H54 (cell line): ENCODE measurements at regions not wholly inside any gene's neighbourhood (a gene's known extent, or its start where the extent isn't known, plus 50 kb on each side); places are given as distances from the start of the nearest gene placed in this dataset.
"Not testable (repeated sequence)": the region's sequence is repeated elsewhere in the genome, so short reads cannot be mapped to it uniquely, and the experiment has no call there.

ENCODE experiments used
- DNase-seq: peaks from one replicate; pipeline ENCODE4 v3.0.0; 2011; ENCODE audit warnings: low spot score, mixed read lengths; ENCODE audit not compliant: insufficient read length
- FAIRE-seq: peaks from 3 replicates; lab custom pipeline; 2011; peaks lifted over from hg19 to GRCh38; lab: Jason Lieb, UNC
- POLR2A ChIP-seq: IDR thresholded peaks from 2 replicates; pipeline ENCODE4 v1.6.1; 2011; ENCODE audit warnings: low read depth, mild to moderate bottlenecking, low read length

DNA sequence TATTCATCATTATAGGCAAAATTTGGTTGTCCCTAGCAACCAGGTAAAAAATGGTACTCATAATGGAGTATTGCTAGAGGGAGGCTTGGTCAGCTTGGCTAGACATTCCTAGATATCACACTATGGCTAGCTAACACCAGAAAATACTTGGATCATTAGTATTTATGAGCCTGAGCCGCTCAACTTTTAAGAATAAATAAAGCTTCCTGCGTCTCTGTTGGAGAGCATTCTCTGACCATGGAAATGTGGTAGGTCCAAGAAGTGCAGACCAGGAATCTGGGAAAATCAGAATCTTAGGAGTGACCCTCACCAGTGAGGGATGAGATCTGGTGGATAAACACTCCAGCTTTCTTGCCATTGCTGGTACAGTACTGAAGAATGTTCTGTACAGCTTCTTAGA is 157.6 kb upstream of the AGR3 start:
- no peak for DNase-seq
- FAIRE-seq = no peak
- no peak for TF ChIP-seq POLR2A

DNA sequence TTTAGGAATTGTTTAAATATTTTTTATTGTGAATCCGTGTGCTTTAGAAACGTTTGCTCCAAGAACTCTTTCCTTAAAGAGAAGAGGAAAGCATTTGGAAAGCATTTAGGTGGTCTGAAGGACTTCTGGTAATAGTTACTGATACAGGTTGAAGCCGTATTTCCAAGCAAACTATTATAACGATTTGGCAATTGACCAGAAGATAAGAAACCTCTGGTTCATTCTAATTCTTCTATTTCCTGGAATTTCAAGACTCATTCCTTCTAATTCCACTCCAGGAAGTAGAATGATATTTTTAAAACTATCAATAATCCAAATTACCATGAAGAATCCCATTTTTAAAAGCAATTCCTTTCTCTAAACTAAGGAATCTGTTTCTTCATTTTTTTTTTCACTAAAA is 158.9 kb upstream of the AGR3 start:
- FAIRE-seq (no peak), DNase-seq (no peak)
- no peak for TF ChIP-seq POLR2A

DNA sequence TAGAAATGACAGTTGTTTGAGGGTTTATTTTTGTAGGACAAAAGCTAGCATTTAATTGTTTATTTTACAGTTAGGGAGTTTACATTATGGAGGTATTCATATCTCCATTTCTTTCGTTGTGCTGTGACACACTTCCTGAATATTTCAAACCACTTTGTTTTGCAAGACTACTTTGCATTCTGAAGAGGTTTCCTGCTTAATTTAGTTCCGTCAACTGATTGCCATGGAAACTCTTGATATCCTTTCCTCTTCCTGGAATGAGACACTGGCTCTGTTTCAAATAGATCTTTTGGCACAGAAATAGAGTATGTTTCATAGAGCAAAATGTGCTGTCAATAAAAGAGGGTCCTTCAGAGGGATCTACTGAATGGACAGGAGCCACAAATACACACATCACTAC is 159.5 kb upstream of the AGR3 start:
- FAIRE-seq (peak; percentile 85), DNase-seq (peak; percentile 13)
- TF ChIP-seq POLR2A = no peak

DNA sequence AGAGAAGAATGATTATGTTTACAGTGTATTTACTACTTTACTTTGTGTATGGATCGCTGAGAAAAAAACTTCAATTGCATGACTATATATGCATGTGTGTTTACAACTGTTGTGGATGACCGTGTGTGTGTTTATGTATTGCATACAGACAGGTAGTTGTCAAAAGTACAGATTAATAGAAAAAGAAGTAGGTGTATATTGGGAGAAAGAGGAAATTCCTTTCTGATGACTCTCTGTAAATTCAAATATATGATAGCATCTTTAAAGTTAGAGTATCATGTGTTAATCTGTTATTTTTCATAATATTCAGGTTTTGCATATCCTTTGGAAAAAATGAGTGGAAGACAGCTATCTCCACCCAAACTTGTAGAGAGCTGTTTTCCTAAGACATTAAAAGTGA is 160.4 kb upstream of the AGR3 start:
- no peak for TF ChIP-seq POLR2A
- FAIRE-seq = no peak
- DNase-seq = no peak

DNA sequence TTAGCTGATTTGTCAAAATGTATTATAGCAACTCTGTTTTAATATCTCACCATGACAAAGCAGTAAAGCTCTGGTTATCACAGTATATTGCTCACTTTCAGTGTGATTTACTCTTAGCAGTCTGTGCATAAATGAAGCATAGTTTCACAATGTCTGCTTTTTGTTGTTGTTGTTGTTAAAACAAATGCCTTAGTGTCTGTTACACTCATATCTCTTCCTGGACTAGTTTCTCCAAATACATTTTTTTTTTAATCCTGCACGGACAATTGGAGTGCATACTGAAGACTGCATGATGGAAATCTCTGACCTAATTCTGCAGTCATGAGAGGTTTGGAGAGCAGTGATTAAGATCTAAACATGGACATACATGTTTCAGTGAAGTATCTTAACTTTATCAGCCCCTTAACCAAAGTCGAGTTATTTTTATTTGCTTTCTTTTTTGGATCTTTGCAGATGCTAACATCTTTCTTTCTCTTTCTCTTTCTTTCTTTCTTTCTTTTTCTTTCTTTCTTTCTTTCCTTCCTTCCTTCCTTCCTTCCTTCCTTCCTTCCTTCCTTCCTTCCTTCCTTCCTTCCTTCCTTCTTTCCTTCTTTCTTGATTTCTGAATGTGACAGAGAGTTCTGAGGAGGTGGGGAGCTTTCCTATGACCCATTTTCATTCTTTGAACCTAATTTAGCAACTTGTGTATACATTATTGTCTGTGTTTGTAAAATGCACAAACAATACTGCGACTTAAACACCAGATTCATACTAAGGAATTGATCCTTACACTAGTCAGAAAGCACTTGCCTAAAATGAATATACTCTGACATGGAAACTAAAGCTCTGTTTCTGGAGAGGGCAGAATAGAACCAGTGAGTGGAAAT is 161.5 kb upstream of the AGR3 start:
- TF ChIP-seq POLR2A = no peak
- FAIRE-seq (peak; percentile 55), DNase-seq (no peak)

DNA sequence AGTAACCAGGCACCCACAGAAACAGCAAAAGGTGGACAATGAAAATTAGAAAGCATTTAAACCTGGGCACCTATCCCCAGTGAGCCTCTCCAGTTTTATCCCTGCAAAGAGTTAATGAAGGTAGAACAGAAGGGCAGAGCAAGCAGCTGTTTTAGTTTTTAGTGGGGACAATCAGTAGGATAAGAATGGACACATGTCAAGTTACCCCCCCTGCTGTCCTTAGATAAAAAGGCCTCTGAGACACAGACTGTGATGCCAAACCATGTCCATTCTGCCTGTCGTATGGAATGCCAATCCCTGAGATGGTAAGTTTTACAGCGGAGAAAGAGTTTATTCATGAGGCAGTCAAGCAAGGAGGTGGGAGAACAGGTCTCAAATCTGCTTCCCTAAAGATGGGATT is 162.6 kb upstream of the AGR3 start:
- TF ChIP-seq POLR2A = no peak
- DNase-seq = no peak
- no peak for FAIRE-seq

DNA sequence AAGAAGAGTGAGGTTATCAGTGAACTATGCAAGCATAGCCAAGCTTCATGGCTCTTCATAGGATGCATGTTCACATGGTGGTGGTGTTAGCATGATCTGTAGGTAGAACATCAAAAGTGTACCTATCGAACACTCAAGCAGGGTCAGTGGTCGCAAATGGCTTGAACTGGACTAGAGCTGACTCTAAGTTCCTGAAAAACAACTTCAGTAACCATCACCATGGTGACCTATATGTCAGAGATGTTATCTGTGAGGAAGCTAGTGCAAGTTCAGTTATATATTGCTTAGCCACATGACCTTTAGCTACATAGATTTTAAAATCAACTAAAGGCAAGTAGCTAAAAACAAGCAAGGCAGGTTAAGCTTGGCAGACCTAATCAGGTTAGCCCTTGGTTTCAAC is 163.1 kb upstream of the AGR3 start:
- DNase-seq (no peak), FAIRE-seq (peak; percentile 53)
- no peak for TF ChIP-seq POLR2A

DNA sequence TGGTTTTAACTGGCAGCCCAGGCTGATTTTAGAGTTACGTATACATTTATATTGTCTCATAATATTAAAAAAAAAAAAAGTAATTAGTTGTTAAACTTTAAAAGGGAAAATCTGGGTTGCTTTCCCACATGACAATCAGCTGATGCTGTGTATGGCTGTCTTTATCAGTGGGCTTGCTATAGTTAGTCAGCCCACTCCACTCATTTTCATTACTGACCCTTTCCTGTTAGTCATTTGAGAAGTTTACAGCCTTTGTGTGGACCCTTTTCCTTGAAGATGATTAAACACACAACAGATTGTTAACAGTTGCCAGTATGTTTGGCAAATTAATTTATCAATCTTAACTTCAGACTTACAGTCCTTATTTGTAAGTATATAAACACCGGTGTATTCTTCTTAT is 164.5 kb upstream of the AGR3 start:
- TF ChIP-seq POLR2A = no peak
- FAIRE-seq (no peak), DNase-seq (no peak)

DNA sequence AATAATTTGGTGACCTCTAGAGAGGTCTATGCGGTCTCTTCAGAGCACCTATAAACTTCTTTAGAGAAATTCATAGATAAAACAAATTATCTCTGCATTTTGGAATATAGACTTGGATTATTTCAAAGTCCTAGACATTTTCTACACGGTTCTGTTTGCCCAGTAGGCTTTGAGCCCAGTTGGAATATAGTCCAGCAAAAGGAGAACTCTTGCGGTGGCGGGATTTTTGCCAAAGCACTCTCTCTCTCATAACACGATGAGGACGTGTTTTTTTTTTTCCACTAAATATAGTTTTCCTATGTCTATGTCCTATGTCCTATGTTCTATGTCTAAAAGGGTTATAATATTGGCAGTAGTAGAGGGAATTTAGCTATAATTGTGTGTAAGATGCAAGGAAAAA is 164.9 kb upstream of the AGR3 start:
- no peak for FAIRE-seq
- no peak for DNase-seq
- no peak for TF ChIP-seq POLR2A

DNA sequence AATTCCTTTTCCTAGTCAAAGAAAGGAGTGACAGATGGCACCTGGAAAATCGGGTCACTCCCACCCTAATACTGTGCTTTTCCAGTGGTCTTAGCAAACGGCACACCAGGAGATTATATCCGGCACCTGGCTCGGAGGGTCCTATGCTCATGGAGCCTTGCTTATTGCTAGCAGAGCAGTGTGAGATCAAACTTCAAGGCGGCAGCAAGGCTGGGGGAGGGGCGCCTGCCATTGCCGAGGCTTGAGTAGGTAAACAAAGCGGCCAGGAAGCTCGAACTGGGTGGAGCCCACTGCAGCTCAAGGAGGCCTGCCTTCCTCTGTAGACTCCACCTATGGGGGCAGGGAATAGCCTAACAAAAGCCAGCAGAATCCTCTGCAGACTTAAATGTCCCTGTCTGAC is 171.4 kb upstream of the AGR3 start:
- DNase-seq, FAIRE-seq: not testable (repeated sequence)

DNA sequence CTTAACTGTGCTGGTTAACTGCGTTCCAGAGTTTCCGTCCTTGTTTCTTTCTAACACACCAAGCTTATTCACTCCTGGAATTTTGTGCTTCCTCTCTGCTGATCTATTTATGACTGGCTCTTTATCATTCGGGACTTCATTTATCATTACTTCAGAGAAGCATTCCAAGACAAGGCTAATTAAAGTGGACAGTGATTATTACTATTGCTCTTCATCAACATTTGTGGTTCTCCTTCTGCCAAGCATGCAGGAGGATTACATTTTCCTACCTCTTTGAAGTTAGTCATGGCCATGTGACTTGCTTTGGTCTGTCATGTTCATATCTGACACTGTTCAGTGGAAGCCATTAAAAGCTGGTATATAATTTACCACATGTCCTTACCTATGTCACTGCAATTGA is 172.4 kb upstream of the AGR3 start:
- FAIRE-seq = no peak
- TF ChIP-seq POLR2A = no peak
- no peak for DNase-seq

DNA sequence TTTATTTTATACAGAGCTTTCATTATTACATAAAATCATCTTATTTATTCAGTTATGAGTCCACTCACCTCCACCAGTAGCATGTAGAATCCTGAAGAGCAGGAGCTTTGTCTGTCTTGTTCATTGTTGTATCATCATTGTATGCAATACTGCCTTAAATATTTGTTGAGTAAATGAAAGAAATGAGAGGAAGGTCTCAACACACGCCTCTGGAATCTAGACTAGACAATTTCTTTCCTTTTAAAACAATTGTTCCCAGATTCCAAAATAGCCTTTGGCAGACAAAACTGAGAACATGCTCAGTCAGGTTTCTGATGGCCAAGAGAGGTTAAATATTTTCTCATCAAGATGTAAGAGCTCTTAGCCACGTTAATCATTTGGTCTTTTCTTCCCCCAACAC is 173.1 kb upstream of the AGR3 start:
- DNase-seq = no peak

DNA sequence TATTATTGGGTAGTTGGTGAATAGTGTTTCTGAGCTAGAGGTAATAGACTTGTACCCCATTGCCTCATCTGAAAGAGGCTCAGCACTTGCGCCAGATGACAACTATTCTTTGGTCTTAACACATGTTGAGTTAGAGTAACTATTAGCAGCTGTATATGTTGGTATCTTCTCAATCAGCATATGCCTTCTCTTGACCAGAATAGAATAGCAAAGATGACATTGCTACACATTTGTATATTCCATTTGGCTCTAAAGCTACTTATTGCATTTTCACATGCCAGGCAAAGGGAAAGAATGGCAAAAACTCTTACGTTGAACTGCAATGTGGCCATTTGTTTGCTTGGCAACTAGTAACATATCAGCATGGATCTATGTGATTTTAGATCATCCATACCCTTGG is 173.8 kb upstream of the AGR3 start:
- FAIRE-seq (no peak), DNase-seq (no peak)
- no peak for TF ChIP-seq POLR2A

More for the DNA sequence above, 173.1 kb upstream of the AGR3 start:
- TF ChIP-seq POLR2A = no peak
- FAIRE-seq = no peak

DNA sequence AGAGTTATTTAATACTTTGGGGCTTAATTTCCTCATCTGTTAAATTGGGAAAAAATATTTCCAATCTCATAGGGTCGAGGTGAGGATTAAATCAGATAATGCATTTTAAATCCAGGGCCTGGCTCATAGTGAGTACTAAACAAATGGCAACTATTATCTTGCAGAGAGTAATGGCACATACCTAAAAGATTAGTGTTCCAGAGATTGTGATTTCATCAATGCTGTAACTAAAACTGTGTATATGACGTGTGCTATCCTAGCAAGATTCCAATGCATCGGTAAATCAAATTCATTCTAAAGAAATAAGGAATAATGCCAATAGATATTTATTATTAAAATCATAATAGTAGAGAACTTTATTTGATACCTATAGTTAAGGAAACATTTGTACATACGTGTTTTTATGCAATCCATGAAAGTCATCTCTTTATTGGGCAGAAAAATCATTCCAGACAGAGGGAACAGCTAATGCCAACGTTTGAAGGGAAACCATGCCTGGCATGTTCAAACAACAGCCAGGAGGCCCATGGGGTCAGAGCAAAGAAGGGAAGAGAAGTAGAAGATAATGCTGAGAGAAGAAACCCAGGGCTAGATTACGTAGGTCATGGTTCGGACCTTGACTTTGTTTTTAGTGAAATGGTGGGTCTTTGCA is 174.8 kb upstream of the AGR3 start:
- TF ChIP-seq POLR2A = no peak
- DNase-seq (no peak), FAIRE-seq (no peak)

DNA sequence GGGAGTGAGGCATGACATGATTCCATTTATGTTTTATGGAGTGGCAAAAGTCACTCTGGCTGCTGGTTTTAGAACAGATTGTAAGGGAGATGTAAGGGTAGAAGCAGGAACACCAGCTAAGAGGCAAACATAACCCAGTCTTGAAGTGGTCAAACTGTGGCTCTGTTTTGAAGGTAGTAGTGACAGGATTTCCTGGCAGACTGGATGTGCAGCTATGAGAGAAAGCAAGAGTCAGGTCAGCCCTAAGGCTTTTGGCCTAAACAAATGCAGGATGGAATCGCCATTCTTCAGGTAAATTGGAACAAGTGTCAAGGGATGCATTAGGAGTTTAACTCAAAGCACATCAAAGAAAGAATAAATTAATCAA is 175.3 kb upstream of the AGR3 start:
- TF ChIP-seq POLR2A = no peak

More for the DNA sequence above, 175.3 kb upstream of the AGR3 start:
- FAIRE-seq = no peak
- DNase-seq = no peak
